Urinary bladder (tissue), 3 donors: ENCODE measurements at regions not wholly inside any gene's neighbourhood (a gene's known extent, or its start where the extent isn't known, plus 50 kb on each side); places are given as distances from the start of the nearest gene placed in this dataset.

Experiments
- DNase-seq: peaks from one replicate; pipeline ENCODE4 v3.0.0-alpha.2; 2015; ENCODE audit errors: extremely low spot score
- H3K27ac ChIP-seq: one replicate; pipeline ENCODE4 v1.5.1; 2013; ENCODE audit warnings: low read depth, mild to moderate bottlenecking, moderate library complexity
- H3K36me3 ChIP-seq: one replicate; pipeline ENCODE4 v1.6.1; 2013; ENCODE audit warnings: mild to moderate bottlenecking, moderate library complexity; ENCODE audit not compliant: insufficient read depth
- H3K4me1 ChIP-seq: one replicate; pipeline ENCODE4 v1.6.1; 2013; ENCODE audit warnings: mild to moderate bottlenecking, moderate library complexity; ENCODE audit not compliant: insufficient read depth
- H3K4me3 ChIP-seq: one replicate; pipeline ENCODE4 v1.5.1; 2013; ENCODE audit warnings: low read depth, low read length
- WGBS: extraction: QIAGEN DNeasy Blood & Tissue Kit; methylation state at CpG from one replicate; pipeline ENCODE4 v1.1.7; 2013; 5-methylcytosine and 5-hydroxymethylcytosine counted together
- donor health status: healthy with polysubstance abuse.
- donor health status: healthy.

- WGBS, result 84% methylated on average over 15 of the region's 15 CpGs
- Histone ChIP-seq H3K36me3 (no peaks in the 10 kb centered on the region), H3K4me3 (no peak overlapping the region), H3K27ac (no peak overlapping the region), H3K4me1 (no peaks in the 10 kb centered on the region)
- DNase-seq, result no peak
Measured at GRCh38 chr12:130031041-130031440, 127.2 kb upstream of the TMEM132D start.

GRCh38 chr12:130031571-130032189, 127.9 kb upstream of the TMEM132D start:
- no peak for DNase-seq
- H3K27ac ChIP-seq, result no peak overlapping the region
- WGBS, result 16% methylated on average over 12 of the region's 12 CpGs

GRCh38 chr12:130041983-130042812, 120.1 kb upstream of the FZD10 start:
- Histone ChIP-seq H3K27ac (no peak overlapping the region), H3K4me3 (no peak overlapping the region), H3K4me1 (no peaks in the 10 kb centered on the region), H3K36me3 (no peaks in the 10 kb centered on the region)
- 7% methylated on average over 52 of the region's 52 CpGs for WGBS
- DNase-seq, result no peak

More at GRCh38 chr12:130031571-130032189, 127.9 kb upstream of the TMEM132D start:
- H3K36me3 ChIP-seq, result no peaks in the 10 kb centered on the region
- H3K4me3 ChIP-seq, result no peak overlapping the region
- H3K4me1 ChIP-seq, result no peaks in the 10 kb centered on the region

GRCh38 chr12:130043685-130044406, 118.4 kb upstream of the FZD10 start:
- 75% methylated on average over 13 of the region's 13 CpGs for WGBS
- no peak overlapping the region for H3K27ac ChIP-seq

GRCh38 chr12:130044991-130045621, 117.2 kb upstream of the FZD10 start:
- DNase-seq, result no peak
- Histone ChIP-seq H3K4me1 (no peaks in the 10 kb centered on the region), H3K4me3 (no peak overlapping the region), H3K36me3 (no peaks in the 10 kb centered on the region), H3K27ac (no peak overlapping the region)
- WGBS, result 13% methylated on average over 22 of the region's 22 CpGs

More at GRCh38 chr12:130043685-130044406, 118.4 kb upstream of the FZD10 start:
- Histone ChIP-seq H3K4me3 (no peak overlapping the region), H3K36me3 (no peaks in the 10 kb centered on the region), H3K4me1 (no peaks in the 10 kb centered on the region)
- DNase-seq, result no peak

- Histone ChIP-seq H3K4me3 (no peak overlapping the region), H3K36me3 (no peaks in the 10 kb centered on the region), H3K27ac (no peak overlapping the region), H3K4me1 (no peaks in the 10 kb centered on the region)
- no peak for DNase-seq
- whole genome bisulfite sequencing, result 65% methylated on average over 12 of the region's 12 CpGs
Measured at GRCh38 chr12:130049666-130050065, 112.6 kb upstream of the FZD10 start.

GRCh38 chr12:130051900-130052299, 110.4 kb upstream of the FZD10 start:
- 61% methylated on average over 10 of the region's 10 CpGs for WGBS
- Histone ChIP-seq H3K27ac (no peak overlapping the region), H3K36me3 (no peaks in the 10 kb centered on the region), H3K4me3 (no peak overlapping the region), H3K4me1 (no peaks in the 10 kb centered on the region)
- no peak for DNase-seq

GRCh38 chr12:130053651-130054069, 108.6 kb upstream of the FZD10 start:
- 37% methylated on average over 10 of the region's 10 CpGs for WGBS
- Histone ChIP-seq H3K4me3 (no peak overlapping the region), H3K36me3 (no peaks in the 10 kb centered on the region), H3K27ac (no peak overlapping the region), H3K4me1 (no peaks in the 10 kb centered on the region)
- DNase-seq, result no peak

- WGBS, result 92% methylated on average over 5 of the region's 5 CpGs
- H3K27ac ChIP-seq, result no peak overlapping the region
- no peak for DNase-seq
Measured at GRCh38 chr12:130054803-130055202, 107.5 kb upstream of the FZD10 start.

GRCh38 chr12:130058926-130059472, 103.3 kb upstream of the FZD10 start:
- H3K4me3 ChIP-seq, result no peak overlapping the region
- no peak for DNase-seq
- H3K4me1 ChIP-seq, result no peaks in the 10 kb centered on the region
- no peaks in the 10 kb centered on the region for H3K36me3 ChIP-seq
- 75% methylated on average over 13 of the region's 13 CpGs for WGBS
- no peak overlapping the region for H3K27ac ChIP-seq

More at GRCh38 chr12:130054803-130055202, 107.5 kb upstream of the FZD10 start:
- H3K4me1 ChIP-seq, result no peaks in the 10 kb centered on the region
- H3K4me3 ChIP-seq, result no peak overlapping the region
- no peaks in the 10 kb centered on the region for H3K36me3 ChIP-seq

- 62% methylated on average over 9 of the region's 9 CpGs for WGBS
- no peak for DNase-seq
- H3K36me3 ChIP-seq, result no peaks in the 10 kb centered on the region
- H3K4me1 ChIP-seq, result no peaks in the 10 kb centered on the region
- H3K4me3 ChIP-seq, result no peak overlapping the region
- no peak overlapping the region for H3K27ac ChIP-seq
Measured at GRCh38 chr12:130063866-130064265, 98.4 kb upstream of the FZD10 start.

GRCh38 chr12:130064999-130065398, 97.3 kb upstream of the FZD10 start:
- Histone ChIP-seq H3K27ac (no peak overlapping the region), H3K4me3 (no peak overlapping the region), H3K4me1 (no peaks in the 10 kb centered on the region), H3K36me3 (no peaks in the 10 kb centered on the region)
- 62% methylated on average over 4 of the region's 4 CpGs for WGBS
- DNase-seq, result no peak

- 84% methylated on average over 5 of the region's 5 CpGs for WGBS
- Histone ChIP-seq H3K4me3 (no peak overlapping the region), H3K27ac (no peak overlapping the region), H3K4me1 (no peaks in the 10 kb centered on the region), H3K36me3 (no peaks in the 10 kb centered on the region)
- no peak for DNase-seq
Measured at GRCh38 chr12:130066742-130067141, 95.5 kb upstream of the FZD10 start.
